Central memory CD8-positive, alpha-beta T cell (primary cell): ENCODE measurements at regions not wholly inside any gene's neighbourhood (a gene's known extent, or its start where the extent isn't known, plus 50 kb on each side); places are given as distances from the start of the nearest gene placed in this dataset.
"Not testable (repeated sequence)": the region's sequence is repeated elsewhere in the genome, so short reads cannot be mapped to it uniquely, and the experiment has no call there.

Experiments
- ATAC-seq: fragments of 150-1000 bp; cut with Tn5 transposase; replicated peaks from 2 replicates; pipeline ENCODE4 v1.10.0; 2022; ENCODE audit warnings: mild to moderate bottlenecking, moderate FRiP score, moderate number of reproducible peaks; ENCODE audit not compliant: poor library complexity, severe bottlenecking; ENCODE audit errors: extremely low read depth
- DNase-seq, 2 donors: peaks; one replicate each; pipeline ENCODE4 v3.0.0; 2021; ENCODE audit warnings: low spot score in 2 of 2
- H3K27ac Mint-ChIP-seq: one replicate; pipeline ENCODE4 v1.8.0; 2022; ENCODE audit warnings: low read depth, mild to moderate bottlenecking, moderate library complexity, mixed read lengths
- H3K27me3 Mint-ChIP-seq: one replicate; pipeline ENCODE4 v1.8.0; 2022; ENCODE audit warnings: mixed read lengths
- H3K36me3 Mint-ChIP-seq: one replicate; pipeline ENCODE4 v1.8.0; 2022; ENCODE audit warnings: mild to moderate bottlenecking, moderate library complexity, mixed read lengths; ENCODE audit not compliant: insufficient read depth
- H3K4me1 Mint-ChIP-seq: one replicate; pipeline ENCODE4 v1.8.0; 2022; ENCODE audit warnings: mixed read lengths
- H3K4me3 Mint-ChIP-seq: one replicate; pipeline ENCODE4 v1.8.0; 2022; ENCODE audit warnings: mild to moderate bottlenecking, moderate library complexity, mixed read lengths
- H3K9me3 Mint-ChIP-seq: one replicate; pipeline ENCODE4 v1.8.0; 2022; ENCODE audit warnings: mixed read lengths

- not testable (repeated sequence) for H3K4me1 Mint-ChIP-seq, H3K27me3 Mint-ChIP-seq, H3K9me3 Mint-ChIP-seq, H3K36me3 Mint-ChIP-seq, H3K4me3 Mint-ChIP-seq, DNase-seq, ATAC-seq, H3K27ac Mint-ChIP-seq
Measured at GRCh38 chr14:83719435-83719834, 1810.5 kb upstream of the FLRT2 start.

GRCh38 chr14:83733670-83734069 is 1796.3 kb upstream of the FLRT2 start:
- Mint-ChIP-seq H3K4me1 (no peaks in the 10 kb centered on the region), H3K36me3 (no peaks in the 10 kb centered on the region), H3K4me3 (no peak overlapping the region), H3K27me3 (no peaks in the 10 kb centered on the region), H3K9me3 (peaks cover 43% of the 10 kb centered on the region), H3K27ac (no peak overlapping the region)
- DNase-seq (no peak), ATAC-seq (no peak)

- Mint-ChIP-seq H3K36me3 (no peaks in the 10 kb centered on the region), H3K9me3 (peaks cover 41% of the 10 kb centered on the region), H3K4me1 (no peaks in the 10 kb centered on the region), H3K27ac (no peak overlapping the region), H3K27me3 (no peaks in the 10 kb centered on the region), H3K4me3 (no peak overlapping the region)
- DNase-seq (no peak), ATAC-seq (no peak)
Measured at GRCh38 chr14:83734431-83734830, 1795.5 kb upstream of the FLRT2 start.

- Mint-ChIP-seq H3K27ac (no peak overlapping the region), H3K9me3 (peaks cover 22% of the 10 kb centered on the region), H3K4me3 (no peak overlapping the region), H3K36me3 (no peaks in the 10 kb centered on the region), H3K27me3 (no peaks in the 10 kb centered on the region), H3K4me1 (no peaks in the 10 kb centered on the region)
- DNase-seq, result no peak
- no peak for ATAC-seq
Measured at GRCh38 chr14:83741269-83741668, 1788.7 kb upstream of the FLRT2 start.

- Mint-ChIP-seq H3K36me3 (no peaks in the 10 kb centered on the region), H3K27ac (no peak overlapping the region), H3K9me3 (peaks cover 16% of the 10 kb centered on the region), H3K4me3 (no peak overlapping the region), H3K27me3 (no peaks in the 10 kb centered on the region), H3K4me1 (no peaks in the 10 kb centered on the region)
- DNase-seq (no peak), ATAC-seq (no peak)
Measured at GRCh38 chr14:83744224-83744623, 1785.7 kb upstream of the FLRT2 start.

- Mint-ChIP-seq H3K36me3 (no peaks in the 10 kb centered on the region), H3K27me3 (no peaks in the 10 kb centered on the region), H3K4me1 (no peaks in the 10 kb centered on the region), H3K4me3 (no peak overlapping the region), H3K9me3 (peaks cover 16% of the 10 kb centered on the region), H3K27ac (no peak overlapping the region)
- no peak for DNase-seq
- no peak for ATAC-seq
Measured at GRCh38 chr14:83744891-83745290, 1785.1 kb upstream of the FLRT2 start.

- H3K27me3 Mint-ChIP-seq, result no peaks in the 10 kb centered on the region
- DNase-seq (no peak), ATAC-seq (no peak)
- no peaks in the 10 kb centered on the region for H3K36me3 Mint-ChIP-seq
- H3K4me3 Mint-ChIP-seq, result no peak overlapping the region
- H3K9me3 Mint-ChIP-seq, result peaks cover 16% of the 10 kb centered on the region
- H3K4me1 Mint-ChIP-seq, result no peaks in the 10 kb centered on the region
- H3K27ac Mint-ChIP-seq, result no peak overlapping the region
Measured at GRCh38 chr14:83746336-83746735, 1783.6 kb upstream of the FLRT2 start.

- H3K27ac Mint-ChIP-seq, result no peak overlapping the region
- no peaks in the 10 kb centered on the region for H3K4me1 Mint-ChIP-seq
- no peak for DNase-seq
Measured at GRCh38 chr14:83757916-83758315, 1772.0 kb upstream of the FLRT2 start.

GRCh38 chr14:83764656-83765599 is 1765.0 kb upstream of the FLRT2 start:
- Mint-ChIP-seq H3K4me3 (no peak overlapping the region), H3K27ac (no peak overlapping the region), H3K4me1 (no peaks in the 10 kb centered on the region), H3K36me3 (no peaks in the 10 kb centered on the region), H3K27me3 (no peaks in the 10 kb centered on the region), H3K9me3 (peaks cover 17% of the 10 kb centered on the region)
- ATAC-seq (no peak), DNase-seq (no peak)

More at GRCh38 chr14:83757916-83758315, 1772.0 kb upstream of the FLRT2 start:
- no peaks in the 10 kb centered on the region for H3K36me3 Mint-ChIP-seq
- H3K4me3 Mint-ChIP-seq, result no peak overlapping the region
- ATAC-seq, result no peak
- H3K27me3 Mint-ChIP-seq, result no peaks in the 10 kb centered on the region
- no peaks in the 10 kb centered on the region for H3K9me3 Mint-ChIP-seq

GRCh38 chr14:83777516-83777915 is 1752.4 kb upstream of the FLRT2 start:
- no peak for ATAC-seq
- Mint-ChIP-seq H3K9me3 (peaks cover 18% of the 10 kb centered on the region), H3K27ac (no peak overlapping the region), H3K27me3 (no peaks in the 10 kb centered on the region), H3K4me3 (no peak overlapping the region), H3K4me1 (no peaks in the 10 kb centered on the region), H3K36me3 (no peaks in the 10 kb centered on the region)
- no peak for DNase-seq

- H3K27ac Mint-ChIP-seq, result no peak overlapping the region
Measured at GRCh38 chr14:83779266-83779665, 1750.7 kb upstream of the FLRT2 start.

GRCh38 chr14:83780321-83780720 is 1749.6 kb upstream of the FLRT2 start:
- H3K36me3 Mint-ChIP-seq, result no peaks in the 10 kb centered on the region
- H3K27me3 Mint-ChIP-seq, result no peaks in the 10 kb centered on the region
- peaks cover 18% of the 10 kb centered on the region for H3K9me3 Mint-ChIP-seq
- H3K27ac Mint-ChIP-seq, result no peak overlapping the region
- H3K4me3 Mint-ChIP-seq, result no peak overlapping the region
- H3K4me1 Mint-ChIP-seq, result no peaks in the 10 kb centered on the region
- ATAC-seq (no peak), DNase-seq (no peak)

More at GRCh38 chr14:83779266-83779665, 1750.7 kb upstream of the FLRT2 start:
- ATAC-seq (no peak), DNase-seq (no peak)
- H3K4me1 Mint-ChIP-seq, result no peaks in the 10 kb centered on the region
- H3K36me3 Mint-ChIP-seq, result no peaks in the 10 kb centered on the region
- H3K4me3 Mint-ChIP-seq, result no peak overlapping the region
- H3K27me3 Mint-ChIP-seq, result no peaks in the 10 kb centered on the region
- H3K9me3 Mint-ChIP-seq, result peaks cover 18% of the 10 kb centered on the region

- DNase-seq (no peak), ATAC-seq (no peak)
- Mint-ChIP-seq H3K9me3 (peaks cover 9% of the 10 kb centered on the region), H3K27ac (no peak overlapping the region), H3K4me3 (no peak overlapping the region), H3K4me1 (no peaks in the 10 kb centered on the region), H3K36me3 (no peaks in the 10 kb centered on the region), H3K27me3 (no peaks in the 10 kb centered on the region)
Measured at GRCh38 chr14:83798421-83798820, 1731.5 kb upstream of the FLRT2 start.
